Embryonic facial prominence (tissue), 1 donor: ENCODE measurements at regions not wholly inside any gene's neighbourhood (a gene's known extent, or its start where the extent isn't known, plus 50 kb on each side); places are given as distances from the start of the nearest gene placed in this dataset.
"Not testable (repeated sequence)": the region's sequence is repeated elsewhere in the genome, so short reads cannot be mapped to it uniquely, and the experiment has no call there.

Experiments used
- DNase-seq: peaks from one replicate; pipeline ENCODE4 v3.0.0-alpha.2; 2016; ENCODE audit errors: extremely low spot score

DNA sequence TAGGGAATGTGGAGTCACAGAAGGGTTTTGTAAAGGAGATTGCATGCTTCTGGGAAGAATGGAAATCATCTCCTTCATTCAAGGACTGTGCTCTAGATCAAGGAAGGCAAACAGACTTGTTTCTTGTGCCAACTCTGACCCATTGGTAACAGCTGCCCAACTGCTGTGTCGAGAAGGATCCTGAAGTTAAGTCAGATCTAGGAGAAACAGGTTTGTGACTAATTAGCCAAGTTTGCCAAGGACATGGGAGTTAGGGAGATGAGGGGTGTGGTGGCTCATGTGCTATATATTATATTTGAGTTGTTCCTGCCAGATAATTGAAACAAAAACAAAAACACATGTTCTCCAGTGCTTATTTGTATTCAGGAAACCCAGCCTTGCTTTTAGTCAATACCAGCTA lies 251.2 kb upstream of the USP24 start:
- DNase-seq = peak; percentile 64

DNA sequence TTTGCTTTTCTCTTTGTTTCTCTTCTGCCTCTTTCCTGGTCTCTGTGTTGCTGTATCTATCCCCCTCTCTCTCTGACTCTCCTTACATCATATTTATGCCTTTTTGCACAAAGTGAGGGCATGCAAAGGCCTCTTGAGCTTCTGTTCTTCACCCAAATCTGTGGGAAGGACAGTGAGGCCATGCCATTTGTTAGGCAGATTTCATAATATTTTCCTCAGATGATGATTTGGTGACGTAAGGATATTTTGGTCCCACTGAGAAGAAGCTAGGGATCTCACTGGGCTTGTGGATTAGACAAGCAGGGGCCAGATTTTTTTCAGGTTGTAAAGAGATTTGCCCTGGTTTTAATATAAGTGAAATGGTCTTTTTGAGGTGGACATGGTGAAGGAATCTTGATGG lies 249.4 kb upstream of the USP24 start:
- no peak for DNase-seq

DNA sequence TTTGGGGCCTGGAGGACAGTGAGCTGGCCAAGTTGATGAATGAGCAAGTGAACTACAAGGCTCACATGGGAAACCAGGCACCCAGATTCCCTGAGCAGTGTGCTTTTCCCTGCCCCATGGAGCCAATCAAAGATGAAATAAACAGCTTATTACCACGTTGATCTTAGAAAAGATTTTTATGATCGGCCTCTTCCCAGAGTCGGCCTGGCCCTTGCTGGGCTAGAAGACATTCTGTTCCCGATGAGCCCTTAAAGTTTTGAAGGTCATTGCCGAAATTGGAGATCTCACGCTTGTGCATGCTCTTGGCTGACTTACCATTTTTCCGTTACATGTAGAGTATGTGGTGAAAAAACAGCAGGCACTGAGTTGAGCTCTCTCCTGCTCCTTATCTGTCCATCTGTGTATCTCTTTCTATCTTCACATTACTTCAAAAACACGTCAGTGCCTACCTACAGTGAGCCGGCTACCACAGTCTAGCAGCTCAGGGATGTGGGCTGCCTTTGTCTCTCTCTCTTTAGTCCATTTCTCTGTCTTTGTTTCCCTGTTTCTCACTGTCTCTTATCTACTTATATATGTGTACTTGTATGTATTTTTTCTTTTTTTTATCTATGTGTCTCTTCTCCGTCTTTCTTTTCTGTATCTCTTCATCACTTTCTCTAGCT lies 248.8 kb upstream of the USP24 start:
- DNase-seq = no peak

GRCh38 chr1:55457874-55458273 lies 242.7 kb upstream of the USP24 start:
- DNase-seq = no peak

DNA sequence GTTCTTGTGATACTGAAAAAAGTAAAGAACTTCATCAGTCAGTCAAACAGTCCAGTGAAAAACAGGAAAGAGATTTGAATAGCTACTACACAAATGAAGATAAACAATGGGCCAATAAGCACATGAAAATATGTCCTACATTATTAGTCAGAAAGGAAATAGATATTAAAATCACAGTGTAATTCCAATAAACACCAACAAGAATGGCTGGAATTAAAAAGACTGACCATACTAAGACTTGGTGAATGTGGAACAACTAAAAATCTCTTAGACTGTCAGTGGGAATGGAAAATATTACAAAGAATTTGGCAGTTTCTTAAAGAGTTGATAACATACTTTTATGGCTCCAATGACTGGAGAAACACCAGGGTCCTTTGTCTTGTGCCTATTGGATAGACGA lies 241.8 kb upstream of the USP24 start:
- DNase-seq = no peak

DNA sequence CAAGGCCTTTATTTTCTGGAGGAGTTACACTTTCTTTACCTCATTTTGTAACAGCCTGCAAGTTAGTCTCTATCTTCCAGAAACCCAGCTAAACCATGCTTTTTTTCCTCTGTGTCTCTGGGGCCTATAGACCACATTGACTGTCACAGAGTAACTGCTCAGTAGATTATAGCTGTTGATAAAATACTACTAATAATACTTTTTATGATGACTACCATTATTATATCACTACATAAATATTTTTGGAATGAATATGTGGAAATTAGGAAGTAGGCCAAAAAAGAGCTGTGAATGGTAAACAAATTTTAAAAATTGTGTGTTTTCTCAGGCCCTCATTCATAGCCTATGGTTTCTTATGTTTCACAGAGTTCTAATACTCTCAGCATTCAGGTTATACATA lies 233.1 kb upstream of the USP24 start:
- no peak for DNase-seq

GRCh38 chr1:55447488-55447887 lies 232.3 kb upstream of the USP24 start:
- DNase-seq = no peak

- DNase-seq = no peak
These were observed 231.2 kb upstream of the USP24 start for GRCh38 chr1:55446351-55446750.

- no peak for DNase-seq
These were observed 230.3 kb upstream of the USP24 start for GRCh38 chr1:55445416-55445815.

GRCh38 chr1:55444667-55445066 lies 229.5 kb upstream of the USP24 start:
- DNase-seq = no peak

GRCh38 chr1:55443175-55443915 lies 228.2 kb upstream of the USP24 start:
- no peak for DNase-seq

- DNase-seq = no peak
These were observed 226.3 kb upstream of the USP24 start for GRCh38 chr1:55441489-55441888.

DNA sequence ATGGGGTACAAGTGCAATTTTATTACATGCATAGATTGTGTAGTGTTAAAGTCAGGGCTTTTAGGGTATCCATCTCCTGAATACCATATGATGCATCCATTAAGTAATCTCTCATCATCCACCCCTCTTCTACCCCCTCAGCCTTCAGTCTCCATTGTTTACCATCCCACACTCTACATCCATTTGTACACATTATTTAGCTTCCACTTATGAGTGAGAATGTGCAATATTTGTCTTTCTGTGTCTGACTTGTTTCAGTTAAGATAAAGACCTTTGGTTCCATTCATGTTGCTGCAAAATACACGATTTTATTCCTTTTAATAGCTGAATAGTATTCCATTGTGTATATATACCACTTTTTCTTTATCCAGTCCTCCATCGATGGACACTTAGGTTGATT lies 222.5 kb upstream of the USP24 start:
- no peak for DNase-seq

GRCh38 chr1:55430720-55431119 lies 215.6 kb upstream of the USP24 start:
- DNase-seq = not testable (repeated sequence)

GRCh38 chr1:55430206-55430605 lies 215.0 kb upstream of the USP24 start:
- DNase-seq = not testable (repeated sequence)

DNA sequence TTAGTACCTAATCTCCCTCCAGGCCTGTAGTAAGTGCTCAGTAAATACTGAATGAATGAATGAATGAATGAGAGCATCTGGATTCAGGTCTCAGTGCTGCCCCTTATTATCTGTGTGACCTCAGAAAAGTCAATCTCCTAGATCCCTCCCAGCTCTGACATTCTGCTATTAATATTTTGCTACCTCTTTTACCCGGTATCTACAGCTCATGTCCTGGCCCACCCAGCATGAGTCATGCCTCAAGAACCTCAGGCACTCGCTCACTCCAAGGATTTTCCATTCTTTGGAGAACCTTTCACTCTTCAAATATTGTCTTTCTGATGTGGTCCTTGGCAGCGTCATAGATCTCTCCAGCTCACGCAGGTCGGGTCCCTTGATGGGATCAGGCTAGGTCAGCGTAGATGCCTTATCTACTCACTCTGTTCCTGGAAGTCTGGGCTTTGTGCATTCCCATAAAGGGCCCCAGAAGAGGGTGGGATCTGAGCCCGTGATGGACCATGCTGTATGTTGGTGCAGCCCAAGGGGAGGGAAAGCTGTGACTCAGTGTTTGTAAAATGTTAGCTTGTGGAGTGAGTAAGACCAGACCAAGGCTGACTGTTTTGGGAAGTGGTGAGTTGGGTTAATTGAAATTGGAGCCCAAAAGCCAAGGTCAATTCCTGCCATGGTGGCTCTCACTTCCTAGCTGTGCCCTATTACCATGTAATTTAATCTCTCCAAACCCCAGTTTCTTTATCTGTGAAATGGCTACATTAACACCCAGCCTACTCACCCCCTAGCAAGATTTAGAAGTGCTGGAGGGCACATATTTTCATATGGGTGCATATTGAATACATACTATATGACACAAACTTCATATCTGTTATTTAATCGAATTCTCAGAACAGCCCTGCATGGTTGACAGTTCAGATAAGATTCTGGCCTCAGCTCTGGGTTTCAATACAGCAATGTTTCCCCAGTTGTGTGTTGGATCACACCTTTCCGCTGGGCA lies 214.1 kb upstream of the USP24 start:
- no peak for DNase-seq

DNA sequence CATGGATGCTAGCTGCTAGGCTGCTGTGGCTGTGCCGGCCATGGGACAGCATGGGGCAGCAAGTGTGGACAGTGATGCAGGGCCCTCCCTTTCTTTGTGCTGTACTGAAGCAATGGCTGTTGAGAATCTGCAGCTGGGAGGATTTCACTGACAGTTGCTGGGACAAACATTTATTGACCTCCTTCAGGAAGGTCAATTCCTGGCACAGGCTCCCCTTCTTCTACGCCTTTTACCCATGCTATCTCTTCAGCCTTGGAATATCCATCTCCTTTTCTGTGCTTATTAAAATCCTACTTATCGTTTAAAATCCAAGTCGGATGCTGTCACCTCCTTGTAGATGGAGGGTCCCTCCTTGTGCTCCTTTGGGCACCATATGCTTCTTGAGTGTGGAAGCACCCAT lies 213.1 kb upstream of the USP24 start:
- no peak for DNase-seq

GRCh38 chr1:55427606-55428005 lies 212.4 kb upstream of the USP24 start:
- no peak for DNase-seq

DNA sequence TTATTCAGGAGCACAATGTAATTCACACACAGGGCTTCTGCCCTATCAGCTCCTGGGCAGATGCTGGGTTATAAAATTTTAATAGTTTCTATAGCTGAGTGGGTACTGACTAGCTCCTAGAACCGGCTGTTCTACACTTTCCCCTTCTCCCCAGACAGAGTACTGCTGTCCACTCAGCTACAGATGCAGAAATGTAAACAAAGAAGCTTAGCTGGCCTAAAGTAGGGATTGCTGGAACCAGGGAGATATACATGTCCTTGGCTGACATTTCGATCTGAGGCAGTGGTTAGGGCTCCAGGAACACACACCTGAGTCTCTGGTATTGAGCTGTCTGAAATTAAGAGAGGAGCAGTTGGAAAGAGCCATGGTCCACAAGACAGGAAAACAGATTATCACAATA lies 211.5 kb upstream of the USP24 start:
- DNase-seq = no peak

- no peak for DNase-seq
These were observed 211.0 kb upstream of the USP24 start for GRCh38 chr1:55426156-55426555.

- no peak for DNase-seq
These were observed 210.3 kb upstream of the USP24 start for GRCh38 chr1:55425310-55425930.

DNA sequence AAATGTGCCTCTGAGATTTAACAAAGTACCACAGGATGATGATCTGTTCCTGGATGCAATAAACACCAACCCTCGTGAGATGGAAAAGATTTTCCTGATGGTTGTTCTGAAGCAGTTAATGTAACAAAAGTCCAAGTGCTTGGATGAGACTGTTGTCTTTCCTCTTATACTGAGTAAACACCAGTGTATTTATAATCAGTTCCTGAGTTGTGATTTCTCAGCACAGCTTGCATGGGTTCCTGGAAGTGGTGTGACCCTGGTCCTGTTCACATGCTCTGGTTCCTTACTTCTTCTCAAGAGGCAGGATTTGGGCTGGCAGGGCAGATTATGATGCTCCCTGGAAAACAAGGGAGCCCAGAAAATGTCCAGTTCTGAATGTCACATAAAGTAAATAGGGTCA lies 208.2 kb upstream of the USP24 start:
- DNase-seq = no peak
